ENCODE measurements at regions not wholly inside any gene's neighbourhood (a gene's known extent, or its start where the extent isn't known, plus 50 kb on each side); places are given as distances from the start of the nearest gene placed in this dataset.
"Not testable (repeated sequence)": the region's sequence is repeated elsewhere in the genome, so short reads cannot be mapped to it uniquely, and the experiment has no call there.

DNA sequence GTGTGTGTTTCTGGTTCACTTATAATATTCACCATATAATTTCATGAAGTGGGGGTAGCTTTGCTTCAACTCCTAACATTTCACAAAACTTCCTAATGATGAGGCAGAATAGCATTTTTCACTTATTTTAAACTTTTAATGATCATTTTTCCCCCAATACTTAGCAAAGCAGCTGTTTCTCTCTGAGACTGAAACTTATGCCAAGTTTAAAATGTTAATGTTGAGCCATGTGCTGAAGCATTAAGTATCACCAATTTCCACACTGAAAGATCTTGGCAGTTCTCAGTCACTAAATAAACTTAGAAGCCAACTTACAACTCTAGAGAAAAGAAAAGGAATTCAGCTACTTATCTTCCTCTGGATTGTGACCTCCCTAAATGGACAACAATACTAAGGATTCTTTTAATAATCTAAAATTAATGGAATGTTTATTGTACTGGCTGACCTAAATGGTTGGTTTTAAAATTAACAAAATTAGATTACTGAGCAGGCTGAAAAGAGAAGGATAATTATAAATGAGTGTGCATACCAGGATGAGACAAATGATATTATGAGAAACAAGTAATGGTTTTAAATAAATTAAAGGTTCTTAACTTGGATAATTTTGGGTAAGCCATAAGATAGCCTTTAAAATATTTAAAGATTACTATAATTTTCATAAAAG, 1429.4 kb upstream of the ADGRL3 start:
- TF ChIP-seq POLR2AphosphoS5 (IDR thresholded peaks at IDR 0.05) (no peak), POLR2A (IDR thresholded peaks at IDR 0.05; ENCODE audit: low read depth) (no peak), CTCF (IDR thresholded peaks at IDR 0.05) (no peak), EP300 (IDR thresholded peaks at IDR 0.05) (no peak)
- H3K36me3 ChIP-seq = no peaks in the 10 kb centered on the region
- H3K27ac ChIP-seq (replicated peaks in 1 of 4) = no peak overlapping the region
- H3K4me3 ChIP-seq = no peak overlapping the region
- peaks cover 0 to 4% (median 0%) of the 10 kb centered on the region in 4 donors for H3K4me1 ChIP-seq
- no peaks in the 10 kb centered on the region for H3K27me3 ChIP-seq
- no peaks in the 10 kb centered on the region for H3K9me3 ChIP-seq
- intact Hi-C loops (cut with DNase I) = no loop called here
- DNase-seq (ENCODE audit: extremely low spot score) = no peak

GRCh38 chr4:59772641-59773139, 1427.4 kb upstream of the ADGRL3 start:
- H3K4me3 ChIP-seq = no peak overlapping the region
- H3K27ac ChIP-seq (replicated peaks in 1 of 4) = no peak overlapping the region
- H3K4me1 ChIP-seq = peaks cover 0 to 4% (median 0%) of the 10 kb centered on the region in 4 donors
- TF ChIP-seq POLR2A (IDR thresholded peaks at IDR 0.05; ENCODE audit: low read depth) (no peak), EP300 (IDR thresholded peaks at IDR 0.05) (no peak), POLR2AphosphoS5 (IDR thresholded peaks at IDR 0.05) (no peak)
- 67% methylated on average over 1 of the region's 1 CpG for WGBS
- H3K9me3 ChIP-seq = no peaks in the 10 kb centered on the region
- DNase-seq (ENCODE audit: extremely low spot score) = no peak
- H3K36me3 ChIP-seq = no peaks in the 10 kb centered on the region
- intact Hi-C loops (cut with DNase I) = no loop called here
- no peaks in the 10 kb centered on the region for H3K27me3 ChIP-seq

DNA sequence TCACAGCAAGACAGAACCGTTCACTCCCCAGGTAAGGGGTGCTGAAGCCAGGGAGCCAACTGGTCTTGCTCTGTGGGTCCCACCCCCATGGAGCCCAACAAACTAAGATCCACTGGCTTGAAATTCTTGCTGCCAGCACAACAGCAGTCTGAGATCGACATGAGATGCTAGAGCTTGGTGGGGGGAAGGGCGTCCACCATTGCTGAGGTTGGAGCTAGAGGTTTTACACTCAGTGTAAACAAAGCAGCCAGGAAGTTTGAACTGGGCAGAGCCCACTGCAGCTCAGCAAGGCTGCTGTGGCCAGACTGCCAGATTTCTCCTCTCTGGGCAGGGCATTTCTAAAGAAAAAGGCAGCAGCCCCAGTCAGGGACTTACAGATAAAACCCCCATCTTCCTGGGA, 1419.9 kb upstream of the ADGRL3 start:
- DNase-seq (ENCODE audit: extremely low spot score); H3K27me3 ChIP-seq; intact Hi-C loops (cut with DNase I); H3K36me3 ChIP-seq; H3K4me3 ChIP-seq; H3K27ac ChIP-seq (replicated peaks in 1 of 4); H3K9me3 ChIP-seq; H3K4me1 ChIP-seq: not testable (repeated sequence)
- WGBS = 54% methylated on average over 3 of the region's 3 CpGs

DNA sequence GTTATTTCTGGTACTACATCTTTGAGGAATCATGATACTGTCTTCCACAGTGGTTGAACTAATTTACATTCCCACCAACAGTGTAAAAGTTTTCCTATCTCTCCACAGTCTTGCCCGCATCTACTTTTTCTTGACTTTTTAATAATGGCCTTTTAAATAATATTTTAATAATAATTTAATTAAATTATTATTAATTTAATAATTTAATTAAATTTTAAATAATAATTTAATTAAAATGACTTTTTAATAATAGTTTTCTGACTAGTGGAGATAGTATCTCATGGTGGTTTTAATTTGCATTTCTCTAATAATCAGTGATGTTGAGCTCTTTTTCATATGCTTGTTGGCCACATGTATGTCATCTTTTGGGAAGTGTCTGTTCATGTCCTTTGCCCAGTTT, 1395.0 kb upstream of the ADGRL3 start:
- no peak overlapping the region for H3K27ac ChIP-seq (replicated peaks in 1 of 4)
- no peak overlapping the region for H3K4me3 ChIP-seq
- no peaks in the 10 kb centered on the region for H3K27me3 ChIP-seq
- no peaks in the 10 kb centered on the region for H3K4me1 ChIP-seq
- H3K9me3 ChIP-seq = peaks cover 0 to 8% (median 3%) of the 10 kb centered on the region in 4 donors
- H3K36me3 ChIP-seq = no peaks in the 10 kb centered on the region
- no peak for DNase-seq (ENCODE audit: extremely low spot score)
- intact Hi-C loops (cut with DNase I) = no loop called here
- no peak for TF ChIP-seq POLR2A (IDR thresholded peaks at IDR 0.05; ENCODE audit: low read depth)
- no peak for TF ChIP-seq POLR2AphosphoS5 (IDR thresholded peaks at IDR 0.05)
- no peak for TF ChIP-seq CTCF (IDR thresholded peaks at IDR 0.05)
- WGBS = 92% methylated on average over 1 of the region's 1 CpG

- WGBS = 67% methylated on average over 4 of the region's 4 CpGs
- Histone ChIP-seq H3K9me3 (no peaks in the 10 kb centered on the region), H3K4me1 (no peaks in the 10 kb centered on the region), H3K27me3 (no peaks in the 10 kb centered on the region), H3K4me3 (no peak overlapping the region), H3K27ac (replicated peaks in 1 of 4) (no peak overlapping the region), H3K36me3 (no peaks in the 10 kb centered on the region)
- no peak for DNase-seq (ENCODE audit: extremely low spot score)
- TF ChIP-seq EP300 (IDR thresholded peaks at IDR 0.05) (no peak), POLR2AphosphoS5 (IDR thresholded peaks at IDR 0.05) (no peak), POLR2A (IDR thresholded peaks at IDR 0.05; ENCODE audit: low read depth) (no peak), CTCF (IDR thresholded peaks at IDR 0.05) (no peak)
- intact Hi-C loops (cut with DNase I) = no loop called here
Measured at GRCh38 chr4:59814402-59815010, 1385.6 kb upstream of the ADGRL3 start.
